PC-9 (cell line): ENCODE measurements at regions not wholly inside any gene's neighbourhood (a gene's known extent, or its start where the extent isn't known, plus 50 kb on each side); places are given as distances from the start of the nearest gene placed in this dataset.

Experiments
- CTCF ChIP-seq: fragments of 200-600 bp; sonication (generic); conservative IDR thresholded peaks from 2 replicates; pipeline ENCODE4 v1.6.1; 2017; ENCODE audit warnings: mixed run types, antibody characterized with exemption, mild to moderate bottlenecking, moderate library complexity
- EZH2 ChIP-seq: fragments of 200-600 bp; sonication (generic); IDR thresholded peaks from 2 replicates; pipeline ENCODE4 v1.8.0; 2017; ENCODE audit warnings: antibody characterized with exemption, low read depth

- no peak for TF ChIP-seq CTCF
- no peak for TF ChIP-seq EZH2
Observed at GRCh38 chr4:180855184-180855583, 1388.0 kb upstream of the TENM3 start.
